Suppressor macrophage treated with lipopolysaccharide for 4 hours (primary cell): ENCODE measurements at regions not wholly inside any gene's neighbourhood (a gene's known extent, or its start where the extent isn't known, plus 50 kb on each side); places are given as distances from the start of the nearest gene placed in this dataset.
"Not testable (repeated sequence)": the region's sequence is repeated elsewhere in the genome, so short reads cannot be mapped to it uniquely, and the experiment has no call there.

ENCODE experiments used
- DNase-seq: peaks from one replicate; pipeline ENCODE4 v3.0.0-alpha.2; 2020

DNA sequence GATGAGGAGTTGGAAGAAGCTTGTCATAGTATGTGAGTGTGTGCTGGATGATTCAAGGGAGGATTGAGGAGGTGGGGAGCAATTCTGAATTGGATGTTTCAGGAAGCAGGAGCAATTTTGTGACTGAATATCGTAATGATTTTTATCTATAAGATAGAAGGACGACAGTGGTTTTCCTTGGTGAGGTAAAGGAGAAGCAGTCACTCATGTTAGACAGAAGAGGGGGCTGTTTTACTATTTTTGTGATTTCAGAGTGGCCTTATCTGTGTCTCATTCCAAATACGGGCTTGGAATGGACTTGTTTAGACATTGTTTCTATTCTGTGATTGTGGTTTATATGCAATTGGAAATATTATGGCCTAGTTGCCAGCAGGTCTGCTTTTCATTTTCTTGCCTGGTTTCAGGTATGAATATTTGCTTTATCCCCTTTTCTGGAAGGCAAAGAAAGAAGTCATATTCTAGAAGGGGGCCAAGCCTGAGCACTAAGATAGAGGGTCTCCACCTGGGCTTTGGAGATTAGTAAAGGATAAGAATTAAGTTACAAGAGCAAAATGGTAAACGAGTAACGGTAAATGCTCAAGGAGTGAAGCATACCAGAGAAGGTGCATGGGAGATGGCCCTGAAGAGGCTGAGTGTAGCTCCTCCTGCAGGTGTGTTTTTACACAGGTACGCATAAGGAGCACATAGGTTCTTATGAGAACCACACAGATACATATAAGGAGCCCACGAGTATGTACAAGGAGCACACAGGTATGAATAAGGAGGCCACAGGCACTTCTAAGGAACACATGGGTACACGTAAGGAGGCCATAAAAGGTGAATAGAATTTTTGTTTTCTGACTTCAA lies 124.6 kb upstream of the KCNAB1 start:
- DNase-seq = peak; percentile 27

- DNase-seq = no peak
Observed at GRCh38 chr3:155996882-155997281, 123.5 kb upstream of the KCNAB1 start.

GRCh38 chr3:155998173-155998572 lies 122.2 kb upstream of the KCNAB1 start:
- DNase-seq = not testable (repeated sequence)

DNA sequence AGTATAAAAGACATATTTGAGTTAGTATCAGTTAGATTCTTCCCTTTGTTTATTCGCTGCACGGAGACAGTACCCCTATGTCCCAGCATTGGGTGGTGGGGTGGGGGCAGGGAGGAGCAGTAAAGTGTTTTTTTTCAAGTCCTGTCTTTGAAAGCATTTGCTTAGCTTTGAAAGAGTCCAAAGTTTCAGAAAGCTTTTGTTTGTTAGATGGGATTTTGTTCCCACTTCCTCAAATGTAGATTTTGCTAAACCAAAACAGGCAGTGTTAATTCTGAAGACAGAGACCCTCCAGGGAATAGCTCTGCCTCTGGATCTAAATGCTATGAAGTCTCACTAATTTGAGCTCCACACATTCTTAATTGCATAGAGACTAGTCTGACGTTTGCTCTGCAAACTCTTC lies 114.6 kb upstream of the KCNAB1 start:
- DNase-seq = no peak

- peak; percentile 2 for DNase-seq
Observed at GRCh38 chr3:156010829-156011228, 109.5 kb upstream of the KCNAB1 start.

GRCh38 chr3:156014489-156014888 lies 105.9 kb upstream of the KCNAB1 start:
- peak; percentile 28 for DNase-seq

DNA sequence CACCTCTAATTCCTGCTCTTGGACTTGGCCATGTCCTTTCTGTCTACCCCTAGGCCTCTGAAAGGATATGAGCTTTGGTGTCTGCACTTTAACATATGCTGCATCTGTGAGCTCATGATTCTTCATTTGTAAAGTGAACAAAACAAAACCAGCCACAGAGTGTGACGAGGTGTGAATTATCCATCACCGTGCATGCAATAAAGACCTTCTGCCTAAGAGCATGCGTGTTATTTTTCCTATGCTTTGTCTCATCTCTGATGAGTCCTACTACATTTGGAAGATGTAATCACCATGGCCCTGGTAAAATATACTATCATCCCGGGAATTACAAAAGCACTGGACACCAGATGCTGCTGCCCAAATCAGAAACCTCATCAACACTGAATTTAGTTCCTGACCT lies 103.5 kb upstream of the KCNAB1 start:
- DNase-seq = no peak

DNA sequence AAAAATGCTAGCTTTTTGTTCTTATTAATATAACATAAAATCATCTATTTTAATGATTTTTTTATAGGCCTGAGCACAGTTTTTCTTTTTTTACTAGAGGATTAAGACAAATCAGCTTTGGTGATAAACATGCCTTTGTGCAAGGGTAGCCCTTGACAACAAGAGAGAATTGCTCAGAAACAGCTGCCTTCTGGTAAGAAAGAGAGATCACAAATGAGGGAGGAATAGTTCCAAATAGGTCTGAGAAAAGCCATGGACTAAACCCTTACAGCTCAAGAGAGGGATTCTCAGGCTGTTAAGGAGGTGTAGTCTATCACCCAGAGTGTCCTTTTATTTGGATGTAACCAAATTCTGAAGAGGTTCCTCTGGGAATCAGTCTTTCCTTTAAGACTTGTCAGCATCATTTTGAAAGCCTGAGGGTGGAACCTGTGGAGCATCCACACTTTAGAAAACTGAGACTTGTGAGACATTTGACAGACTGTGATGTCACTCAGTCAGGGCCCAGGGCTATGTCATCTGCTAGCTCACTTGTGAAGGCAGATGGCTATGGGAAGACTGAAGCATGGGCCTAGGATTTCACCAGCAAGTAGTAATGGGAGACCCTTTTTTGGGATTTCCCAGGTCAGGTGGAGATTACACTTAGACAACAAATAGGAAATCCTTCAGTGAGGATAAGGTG lies 102.9 kb upstream of the KCNAB1 start:
- no peak for DNase-seq

GRCh38 chr3:156024904-156025533 lies 95.4 kb upstream of the KCNAB1 start:
- no peak for DNase-seq

DNA sequence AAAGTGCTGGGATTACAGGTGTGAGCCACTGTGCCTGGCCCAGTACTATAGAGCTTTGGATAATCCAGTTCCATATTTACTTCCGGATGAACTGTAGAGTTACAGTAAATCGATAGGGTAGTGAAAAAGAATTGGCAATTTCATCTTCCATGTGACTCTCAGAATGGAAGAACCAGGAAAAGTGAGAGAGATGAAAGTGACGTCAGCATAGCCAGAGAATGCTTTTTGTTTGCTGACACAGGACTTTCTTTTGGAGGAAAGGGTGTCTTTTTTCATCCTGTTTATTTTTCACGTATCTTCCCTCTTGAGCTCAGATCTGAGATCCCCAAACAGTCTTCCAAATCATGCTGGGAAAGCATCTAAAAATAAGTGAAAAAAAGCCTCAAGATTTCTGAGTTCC lies 91.2 kb upstream of the KCNAB1 start:
- no peak for DNase-seq

GRCh38 chr3:156030723-156031122 lies 89.7 kb upstream of the KCNAB1 start:
- no peak for DNase-seq

DNA sequence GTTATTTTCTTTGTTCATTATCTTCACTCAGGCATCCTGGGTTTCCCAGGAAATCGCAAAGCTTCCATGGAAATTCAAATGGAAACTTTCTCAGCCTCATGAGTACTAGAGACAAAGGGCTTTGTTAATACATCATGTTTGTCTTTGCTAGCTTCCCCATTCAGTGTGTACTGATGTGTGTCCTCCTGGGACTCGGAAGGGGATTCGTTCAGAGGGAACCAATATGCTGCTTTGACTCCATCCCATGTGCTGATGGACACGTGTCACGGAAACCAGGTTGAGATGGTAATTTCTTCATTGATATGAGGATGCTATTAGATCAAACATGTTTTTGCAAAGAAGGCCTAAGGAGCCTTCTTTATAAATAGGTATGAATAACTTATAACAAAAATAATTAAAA lies 87.0 kb upstream of the KCNAB1 start:
- DNase-seq = no peak

DNA sequence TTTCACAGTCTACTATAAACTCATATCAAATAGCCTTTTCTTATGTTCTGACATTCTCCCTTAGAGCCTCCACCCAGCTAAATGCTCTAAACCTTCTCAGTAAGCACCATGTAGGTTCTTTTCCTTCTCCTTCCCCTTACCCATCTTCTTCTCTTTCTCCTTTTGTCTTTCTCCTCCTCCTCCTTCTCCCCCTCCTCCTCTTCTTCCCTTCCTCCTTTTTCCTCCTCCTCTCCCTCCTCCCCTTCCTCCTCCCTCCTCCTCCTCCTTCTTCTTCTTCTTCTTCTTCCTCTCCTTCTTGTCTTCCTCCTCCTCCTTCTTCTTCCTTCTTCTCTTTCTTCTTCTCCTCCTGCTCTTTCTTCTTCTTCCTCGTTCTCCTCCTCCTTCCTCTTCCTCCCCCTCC lies 85.2 kb upstream of the KCNAB1 start:
- no peak for DNase-seq

- no peak for DNase-seq
Observed at GRCh38 chr3:156036258-156037053, 83.9 kb upstream of the KCNAB1 start.

DNA sequence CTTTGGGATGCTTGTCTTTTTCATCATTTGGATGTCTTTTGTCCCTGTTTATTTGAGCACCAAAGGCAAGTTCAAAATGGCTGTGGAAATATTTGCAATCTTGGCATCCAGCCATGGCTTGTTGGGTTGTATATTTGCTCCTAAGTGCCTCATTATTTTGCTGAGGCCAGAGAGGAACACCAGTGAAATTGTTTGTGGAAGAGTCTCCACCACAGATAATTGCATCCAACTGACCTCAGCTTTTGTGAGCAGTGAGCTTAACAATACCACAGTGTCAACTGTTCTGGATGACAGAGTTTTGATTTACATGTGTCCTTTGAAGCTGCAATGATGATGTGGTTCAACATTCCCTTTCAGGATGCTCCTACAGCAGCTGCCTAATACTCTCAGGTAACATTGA lies 83.0 kb upstream of the KCNAB1 start:
- DNase-seq = no peak

GRCh38 chr3:156038869-156039268 lies 81.5 kb upstream of the KCNAB1 start:
- no peak for DNase-seq

DNA sequence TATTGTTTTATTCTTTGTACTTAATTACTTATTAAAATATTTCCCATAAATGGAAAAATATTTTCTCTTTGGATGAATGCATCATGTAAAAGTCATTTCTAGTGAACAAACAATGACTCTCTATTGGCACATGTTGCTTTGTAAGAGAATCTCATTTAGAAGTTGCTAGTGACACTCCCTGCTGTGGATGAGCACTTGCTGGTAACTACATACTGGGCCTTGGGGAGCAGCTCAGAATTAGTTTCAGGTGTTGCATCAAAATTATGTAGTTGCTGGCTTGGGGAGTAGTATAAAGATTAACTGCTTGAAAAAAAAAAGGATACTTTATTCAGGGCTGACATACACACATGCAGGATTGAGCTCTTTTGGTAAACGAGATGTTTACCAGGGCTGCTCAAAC lies 80.3 kb upstream of the KCNAB1 start:
- no peak for DNase-seq

DNA sequence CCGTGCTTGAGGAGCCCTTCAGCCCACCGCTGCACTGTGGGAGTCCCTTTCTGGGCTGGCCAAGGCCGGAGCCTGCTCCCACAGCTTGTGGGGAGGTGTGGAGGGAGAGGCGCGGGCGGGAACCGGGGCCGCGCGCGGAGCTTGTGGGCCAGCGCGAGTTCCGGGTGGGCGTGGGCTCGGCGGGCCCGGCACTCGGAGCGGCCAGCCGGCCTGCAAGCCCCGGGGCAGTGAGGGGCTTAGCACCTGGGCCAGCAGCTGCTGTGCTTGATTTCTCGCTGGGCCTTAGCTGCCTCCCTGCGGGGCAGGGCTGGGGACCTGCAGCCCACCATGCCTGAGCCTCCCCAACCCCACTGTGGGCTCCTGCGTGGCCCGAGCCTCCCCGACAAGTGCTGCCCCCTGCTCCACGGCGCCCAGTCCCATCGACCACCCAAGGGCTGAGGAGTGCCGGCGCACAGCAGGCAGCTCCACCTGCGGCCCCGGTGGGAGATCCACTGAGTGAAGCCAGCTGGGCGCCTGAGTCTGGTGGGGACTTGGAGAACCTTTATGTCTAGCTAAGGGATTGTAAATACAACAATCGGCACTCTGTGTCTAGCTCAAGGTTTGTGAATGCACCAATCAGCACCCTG lies 79.0 kb upstream of the KCNAB1 start:
- not testable (repeated sequence) for DNase-seq

- DNase-seq = not testable (repeated sequence)
Observed at GRCh38 chr3:156041856-156042255, 78.5 kb upstream of the KCNAB1 start.

GRCh38 chr3:156043832-156044633 lies 76.3 kb upstream of the KCNAB1 start:
- peak; percentile 2 for DNase-seq

GRCh38 chr3:156044634-156044975 lies 75.8 kb upstream of the KCNAB1 start:
- DNase-seq = no peak

DNA sequence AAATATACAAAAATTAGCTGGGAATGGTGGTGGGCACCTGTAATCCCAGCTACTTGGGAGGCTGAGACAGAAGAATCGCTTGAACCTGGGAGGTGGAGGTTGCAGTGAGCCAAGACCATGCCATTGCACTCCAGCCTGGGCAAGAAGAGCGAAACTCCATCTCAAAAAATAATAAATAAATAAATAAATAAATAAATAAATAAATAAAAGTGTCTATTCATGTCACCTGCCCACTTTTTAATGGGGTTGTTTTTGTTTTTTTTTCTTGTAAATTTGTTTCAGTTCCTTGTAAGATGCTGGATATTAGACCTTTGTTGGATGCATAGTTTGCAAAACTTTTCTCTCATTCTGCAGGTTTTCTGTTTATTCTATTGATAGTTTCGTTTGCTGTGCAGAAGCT lies 71.9 kb upstream of the KCNAB1 start:
- not testable (repeated sequence) for DNase-seq
